GM18519 (cell line): ENCODE measurements at regions not wholly inside any gene's neighbourhood (a gene's known extent, or its start where the extent isn't known, plus 50 kb on each side); places are given as distances from the start of the nearest gene placed in this dataset.
A peak's percentile ranks its signal among the peaks of the same experiment; 100 is the strongest.

ENCODE experiments used
- ATAC-seq: cut with Tn5 transposase; IDR thresholded peaks from one replicate; pipeline ENCODE4 v1.9.1; 2021; ENCODE audit warnings: mild to moderate bottlenecking, moderate library complexity; ENCODE audit not compliant: unreplicated experiment, low FRiP score

DNA sequence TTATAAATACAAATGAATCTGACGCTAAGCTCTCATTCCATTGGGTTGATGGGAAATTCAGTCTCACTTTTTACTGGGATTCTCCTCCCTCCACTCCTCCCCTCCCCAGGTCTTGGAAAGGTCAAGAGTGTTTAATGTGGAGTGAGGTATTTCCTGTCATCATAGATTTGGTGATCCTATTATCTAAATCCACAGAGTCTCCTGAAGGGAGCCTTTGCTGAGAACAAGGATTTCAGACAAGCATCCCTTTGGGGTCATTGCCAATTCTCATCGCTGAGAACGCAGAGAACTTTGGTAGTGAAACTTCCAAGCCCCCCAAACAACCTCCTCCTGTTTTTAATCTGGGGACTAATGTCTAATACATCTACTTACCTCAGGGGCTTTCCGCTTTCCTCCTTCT lies 297.9 kb downstream of the OTOL1 start:
- no peak for ATAC-seq

- ATAC-seq, result no peak
Measured at GRCh38 chr3:161796312-161796711, 299.7 kb downstream of the OTOL1 start.

- ATAC-seq, result no peak
Measured at GRCh38 chr3:161796780-161797179, 300.2 kb downstream of the OTOL1 start.

DNA sequence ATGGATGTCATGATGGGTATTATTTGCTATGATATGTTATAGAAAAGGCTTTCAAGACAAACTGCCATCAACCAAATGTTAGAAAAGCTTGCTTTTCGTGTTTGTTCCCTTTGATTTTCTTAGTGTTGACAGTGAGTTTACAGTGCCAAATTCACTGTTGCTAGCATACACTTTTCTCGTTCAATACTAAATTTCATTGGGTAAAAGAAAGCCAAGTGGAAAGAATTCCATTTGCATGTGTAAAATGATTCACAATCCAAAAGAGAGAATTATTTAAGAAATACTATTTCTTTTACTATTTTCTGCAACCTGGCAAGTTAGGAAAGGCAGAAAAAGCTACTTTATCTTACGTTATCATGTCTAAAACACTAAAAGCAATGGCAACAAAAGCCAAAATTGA lies 301.4 kb downstream of the OTOL1 start:
- ATAC-seq, result no peak

DNA sequence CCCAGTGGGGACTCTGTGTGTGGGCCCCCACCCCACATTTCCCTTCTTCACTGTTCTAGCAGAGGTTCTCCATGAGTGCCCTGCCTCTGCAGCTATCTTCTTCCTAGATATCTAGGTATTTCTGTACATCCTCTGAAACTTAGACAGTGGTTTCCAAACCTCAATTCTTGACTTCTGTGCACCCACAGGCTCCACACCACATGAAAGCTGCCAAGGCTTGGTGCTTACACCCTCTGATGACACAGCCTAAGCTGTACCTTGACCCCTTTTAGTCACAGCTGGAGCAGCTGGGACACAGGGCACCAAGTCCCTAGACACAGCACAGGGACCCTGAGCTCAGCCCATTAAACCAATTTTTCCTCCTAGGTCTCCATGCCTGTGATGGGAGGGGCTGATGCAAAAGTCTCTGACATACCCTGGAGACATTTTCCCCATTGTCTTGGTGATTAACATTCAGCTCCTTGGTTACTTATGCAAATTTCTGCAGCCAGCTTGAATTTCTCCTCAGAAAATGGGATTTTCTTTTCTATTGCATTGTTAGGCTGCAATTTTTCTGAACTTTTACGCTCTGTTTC lies 304.5 kb downstream of the OTOL1 start:
- no peak for ATAC-seq

DNA sequence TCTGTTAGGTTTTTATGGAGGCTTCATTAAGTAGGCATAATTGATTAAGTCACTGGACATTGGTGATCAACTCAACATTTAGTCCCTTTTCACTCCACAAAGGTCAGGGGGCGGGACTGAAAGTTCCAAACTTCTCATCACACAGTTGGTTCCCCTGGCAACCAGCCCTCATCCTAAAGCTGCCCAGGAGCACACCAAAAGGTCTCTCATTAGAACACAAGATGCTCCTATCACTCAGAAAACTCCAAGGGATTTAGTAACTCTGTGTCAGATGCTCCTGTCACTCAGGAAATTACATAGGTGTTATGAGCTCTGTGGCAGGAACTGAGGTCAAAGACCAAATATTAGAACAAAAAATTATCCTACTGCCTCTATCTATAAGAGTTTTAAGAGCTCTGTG lies 321.5 kb downstream of the OTOL1 start:
- ATAC-seq, result no peak

GRCh38 chr3:161821591-161821990 lies 325.0 kb downstream of the OTOL1 start:
- no peak for ATAC-seq

- ATAC-seq, result no peak
Measured at GRCh38 chr3:161822291-161822690, 325.7 kb downstream of the OTOL1 start.

DNA sequence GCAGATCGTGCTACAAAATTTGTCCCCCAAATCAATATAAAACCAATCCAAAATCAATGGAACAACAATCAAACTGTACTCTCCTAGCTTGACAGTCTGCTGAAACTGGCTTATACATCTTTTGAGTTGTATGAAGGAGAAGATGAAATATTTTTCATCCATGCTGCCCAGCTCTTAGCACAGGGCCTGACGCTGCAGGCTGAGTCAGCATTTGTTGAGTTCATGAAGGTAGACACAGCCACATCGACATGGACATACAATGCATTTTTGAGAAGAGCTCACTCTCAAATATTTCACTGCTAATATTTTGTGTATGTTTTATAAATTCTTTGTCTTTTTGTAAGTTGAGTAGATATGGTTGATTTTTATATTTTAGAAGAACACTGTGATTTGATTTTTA lies 327.3 kb downstream of the OTOL1 start:
- no peak for ATAC-seq

DNA sequence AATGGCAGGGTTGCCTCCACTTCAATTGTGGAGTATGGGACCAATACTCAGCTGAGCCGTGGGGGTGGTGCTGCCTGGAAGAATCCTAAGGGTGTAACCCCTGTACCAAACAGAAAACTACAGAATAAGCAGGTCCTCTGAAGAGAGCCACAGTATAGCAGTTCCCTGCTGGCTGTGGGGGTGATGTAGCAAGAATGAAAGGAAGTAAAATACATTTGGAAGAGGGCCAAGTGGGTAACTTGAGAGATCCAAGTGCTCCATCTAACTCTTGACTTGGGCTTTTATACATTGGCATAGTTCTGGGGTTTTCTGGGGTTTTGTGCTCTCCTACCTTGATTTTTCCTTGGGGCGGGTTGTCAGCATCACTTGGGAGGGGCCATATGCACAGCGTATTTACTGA lies 341.4 kb downstream of the OTOL1 start:
- ATAC-seq, result no peak

GRCh38 chr3:161848376-161848775 lies 351.8 kb downstream of the OTOL1 start:
- ATAC-seq, result no peak

DNA sequence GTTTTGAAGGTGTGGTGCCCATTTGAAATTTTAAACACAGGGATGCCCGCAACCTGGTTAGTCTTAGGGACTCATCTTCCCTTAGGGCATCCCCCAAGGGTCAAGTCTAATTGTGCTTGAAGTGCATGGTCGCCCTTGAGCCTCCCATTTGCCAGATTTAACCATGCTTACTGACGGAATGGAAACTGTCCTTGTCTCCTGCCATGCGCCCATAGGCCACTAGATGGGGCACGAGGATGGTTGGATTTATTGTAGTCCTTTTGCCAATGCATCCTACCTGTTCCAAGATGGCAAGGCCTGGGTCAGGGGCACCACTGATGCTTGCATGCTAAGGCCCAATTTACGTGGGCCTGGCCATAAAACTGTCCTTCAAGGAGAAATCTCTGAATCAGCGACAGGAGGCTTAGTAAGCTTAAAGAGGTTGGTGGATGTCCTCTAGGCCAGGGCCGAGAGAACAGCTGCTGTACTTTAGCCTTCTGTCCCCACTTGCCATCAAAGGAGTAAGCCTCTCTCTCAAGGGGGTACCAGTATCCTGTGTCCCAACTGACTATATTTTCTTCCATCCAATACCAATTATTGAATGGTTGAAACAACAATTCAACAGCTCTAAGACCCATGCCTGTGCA lies 355.4 kb downstream of the OTOL1 start:
- peak; percentile 91 for ATAC-seq

GRCh38 chr3:161852744-161853143 lies 356.1 kb downstream of the OTOL1 start:
- no peak for ATAC-seq

- ATAC-seq, result no peak
Measured at GRCh38 chr3:161854232-161854771, 357.7 kb downstream of the OTOL1 start.

DNA sequence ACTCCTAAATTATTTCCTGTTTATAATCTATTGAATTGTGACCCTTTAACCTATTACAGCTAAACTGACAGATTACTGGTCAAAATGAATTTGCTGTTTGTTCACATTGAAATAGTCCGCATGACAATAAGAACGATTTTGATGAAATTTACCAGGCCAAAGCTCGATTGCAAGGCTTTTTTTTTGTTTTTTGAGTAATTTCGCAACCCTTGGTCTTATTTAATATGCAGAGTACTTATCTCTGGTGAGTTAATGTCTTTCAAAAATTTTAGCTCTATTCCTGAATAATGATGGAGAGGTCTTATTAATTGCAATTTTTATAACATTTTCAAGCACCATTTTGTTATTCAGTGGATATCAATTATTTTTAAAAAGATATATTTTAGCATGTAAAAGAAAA lies 362.4 kb downstream of the OTOL1 start:
- no peak for ATAC-seq

GRCh38 chr3:161859865-161860450 lies 363.4 kb downstream of the OTOL1 start:
- ATAC-seq, result no peak

- no peak for ATAC-seq
Measured at GRCh38 chr3:161863775-161864174, 367.2 kb downstream of the OTOL1 start.

DNA sequence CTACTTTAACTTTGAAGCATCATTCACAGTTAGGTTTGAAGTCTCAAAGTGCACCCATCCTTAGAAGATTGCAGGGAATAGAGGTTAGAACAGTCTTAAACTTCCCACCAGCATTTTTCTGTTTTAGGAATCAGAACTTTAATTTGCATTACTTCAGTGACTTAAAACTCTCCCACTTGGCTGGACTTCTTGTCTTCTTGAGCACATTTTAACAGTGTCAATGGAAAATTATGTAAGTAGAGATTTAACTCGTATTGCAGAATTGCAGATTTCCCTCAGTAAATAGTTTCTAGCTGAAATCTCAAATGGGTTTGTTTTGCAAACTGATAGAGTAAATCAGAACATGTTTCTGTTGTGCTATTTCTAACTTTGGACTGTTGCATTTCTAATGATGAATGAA lies 369.6 kb downstream of the OTOL1 start:
- ATAC-seq, result no peak

- no peak for ATAC-seq
Measured at GRCh38 chr3:161875483-161875882, 378.9 kb downstream of the OTOL1 start.

- ATAC-seq, result no peak
Measured at GRCh38 chr3:161879470-161879869, 382.9 kb downstream of the OTOL1 start.

GRCh38 chr3:161884830-161885229 lies 388.2 kb downstream of the OTOL1 start:
- ATAC-seq, result no peak

- ATAC-seq, result no peak
Measured at GRCh38 chr3:161890147-161890625, 393.6 kb downstream of the OTOL1 start.
